ENCODE measurements at regions not wholly inside any gene's neighbourhood (a gene's known extent, or its start where the extent isn't known, plus 50 kb on each side); places are given as distances from the start of the nearest gene placed in this dataset.

- Histone ChIP-seq H3K36me3 (ENCODE audit: control insufficient read depth in 2 of 2, extremely low read depth in 1 of 2, insufficient read depth in 1 of 2, low read length in 1 of 2) (no peaks in the 10 kb centered on the region), H3K9me3 (no peaks in the 10 kb centered on the region), H3K27ac (ENCODE audit: low read length) (no peak overlapping the region), H3K27me3 (replicated peaks in 1 of 2; ENCODE audit: control insufficient read depth in 2 of 2, extremely low read depth in 1 of 2, insufficient read depth in 2 of 2, low read length in 1 of 2) (no peaks in the 10 kb centered on the region), H3K4me1 (ENCODE audit: control insufficient read depth in 1 of 2, extremely low read depth in 1 of 2, insufficient read depth in 2 of 2, low read length in 2 of 2) (no peaks in the 10 kb centered on the region), H3K4me3 (ENCODE audit: control insufficient read depth in 1 of 2, extremely low read depth in 1 of 2, low read length in 1 of 2) (no peak overlapping the region)
- 91% methylated on average over 1 of the region's 1 CpG for WGBS (ENCODE audit: insufficient coverage)
- no peak for DNase-seq
- peaks cover 15 to 26% (median 17%) of the 10 kb centered on the region in 3 donors for H3K9me3 Mint-ChIP-seq
- no peak overlapping the region for H3K27ac Mint-ChIP-seq
- H3K4me1 Mint-ChIP-seq = no peaks in the 10 kb centered on the region
- H3K27me3 Mint-ChIP-seq = no peaks in the 10 kb centered on the region
- ChIA-PET POLR2A (no interaction called here), CTCF (no interaction called here)
- no peak for ATAC-seq (replicated peaks in 1 of 4)
- no peaks in the 10 kb centered on the region for H3K36me3 Mint-ChIP-seq
- H3K4me3 Mint-ChIP-seq = no peak overlapping the region
Measured at GRCh38 chr11:16430674-16431073, 74.3 kb upstream of the SOX6 start.

GRCh38 chr11:16421826-16422225 lies 65.5 kb upstream of the SOX6 start:
- Mint-ChIP-seq H3K4me3 (no peak overlapping the region), H3K4me1 (no peaks in the 10 kb centered on the region), H3K36me3 (no peaks in the 10 kb centered on the region), H3K9me3 (peaks cover 8 to 35% (median 9%) of the 10 kb centered on the region in 3 donors), H3K27ac (no peak overlapping the region), H3K27me3 (no peaks in the 10 kb centered on the region)
- POLR2A ChIA-PET = no interaction called here
- Histone ChIP-seq H3K27me3 (replicated peaks in 1 of 2; ENCODE audit: control insufficient read depth in 2 of 2, extremely low read depth in 1 of 2, insufficient read depth in 2 of 2, low read length in 1 of 2) (no peaks in the 10 kb centered on the region), H3K36me3 (ENCODE audit: control insufficient read depth in 2 of 2, extremely low read depth in 1 of 2, insufficient read depth in 1 of 2, low read length in 1 of 2) (no peaks in the 10 kb centered on the region), H3K27ac (ENCODE audit: low read length) (no peak overlapping the region), H3K9me3 (no peaks in the 10 kb centered on the region), H3K4me1 (ENCODE audit: control insufficient read depth in 1 of 2, extremely low read depth in 1 of 2, insufficient read depth in 2 of 2, low read length in 2 of 2) (no peaks in the 10 kb centered on the region), H3K4me3 (ENCODE audit: control insufficient read depth in 1 of 2, extremely low read depth in 1 of 2, low read length in 1 of 2) (no peak overlapping the region)
- CTCF ChIA-PET = no interaction called here
- DNase-seq = no peak
- no peak for ATAC-seq (replicated peaks in 1 of 4)
- WGBS (ENCODE audit: insufficient coverage) = no CpG with 5 or more reads among the region's 2 CpGs

- Mint-ChIP-seq H3K27me3 (no peaks in the 10 kb centered on the region), H3K36me3 (no peaks in the 10 kb centered on the region), H3K4me3 (no peak overlapping the region), H3K4me1 (no peaks in the 10 kb centered on the region), H3K9me3 (peaks cover 0 to 17% (median 6%) of the 10 kb centered on the region in 3 donors), H3K27ac (no peak overlapping the region)
- Histone ChIP-seq H3K4me3 (ENCODE audit: control insufficient read depth in 1 of 2, extremely low read depth in 1 of 2, low read length in 1 of 2) (no peak overlapping the region), H3K27me3 (replicated peaks in 1 of 2; ENCODE audit: control insufficient read depth in 2 of 2, extremely low read depth in 1 of 2, insufficient read depth in 2 of 2, low read length in 1 of 2) (no peaks in the 10 kb centered on the region), H3K36me3 (ENCODE audit: control insufficient read depth in 2 of 2, extremely low read depth in 1 of 2, insufficient read depth in 1 of 2, low read length in 1 of 2) (no peaks in the 10 kb centered on the region), H3K4me1 (ENCODE audit: control insufficient read depth in 1 of 2, extremely low read depth in 1 of 2, insufficient read depth in 2 of 2, low read length in 2 of 2) (no peaks in the 10 kb centered on the region), H3K9me3 (no peaks in the 10 kb centered on the region), H3K27ac (ENCODE audit: low read length) (no peak overlapping the region)
- no peak for DNase-seq
- ChIA-PET CTCF (no interaction called here), POLR2A (no interaction called here)
- no peak for ATAC-seq (replicated peaks in 1 of 4)
- no CpG with 5 or more reads among the region's 5 CpGs for WGBS (ENCODE audit: insufficient coverage)
Measured at GRCh38 chr11:16418428-16419097, 62.2 kb upstream of the SOX6 start.

- Mint-ChIP-seq H3K4me3 (no peak overlapping the region), H3K9me3 (peaks cover 0 to 6% (median 4%) of the 10 kb centered on the region in 3 donors), H3K36me3 (no peaks in the 10 kb centered on the region), H3K27ac (no peak overlapping the region), H3K4me1 (no peaks in the 10 kb centered on the region), H3K27me3 (no peaks in the 10 kb centered on the region)
- Histone ChIP-seq H3K27ac (ENCODE audit: low read length) (no peak overlapping the region), H3K4me3 (ENCODE audit: control insufficient read depth in 1 of 2, extremely low read depth in 1 of 2, low read length in 1 of 2) (no peak overlapping the region), H3K36me3 (ENCODE audit: control insufficient read depth in 2 of 2, extremely low read depth in 1 of 2, insufficient read depth in 1 of 2, low read length in 1 of 2) (no peaks in the 10 kb centered on the region), H3K9me3 (no peaks in the 10 kb centered on the region), H3K27me3 (replicated peaks in 1 of 2; ENCODE audit: control insufficient read depth in 2 of 2, extremely low read depth in 1 of 2, insufficient read depth in 2 of 2, low read length in 1 of 2) (no peaks in the 10 kb centered on the region), H3K4me1 (ENCODE audit: control insufficient read depth in 1 of 2, extremely low read depth in 1 of 2, insufficient read depth in 2 of 2, low read length in 2 of 2) (no peaks in the 10 kb centered on the region)
- ChIA-PET CTCF (no interaction called here), POLR2A (no interaction called here)
- WGBS (ENCODE audit: insufficient coverage) = 20% methylated on average over 1 of the region's 1 CpG
- DNase-seq = no peak
- ATAC-seq (replicated peaks in 1 of 4) = no peak
Measured at GRCh38 chr11:16412525-16413172, 56.3 kb upstream of the SOX6 start.

GRCh38 chr11:16410479-16410878 lies 54.1 kb upstream of the SOX6 start:
- no CpG with 5 or more reads among the region's 5 CpGs for WGBS (ENCODE audit: insufficient coverage)
- no peak for ATAC-seq (replicated peaks in 1 of 4)
- Mint-ChIP-seq H3K4me1 (no peaks in the 10 kb centered on the region), H3K27me3 (no peaks in the 10 kb centered on the region), H3K9me3 (peaks cover 2 to 4% (median 4%) of the 10 kb centered on the region in 3 donors), H3K4me3 (no peak overlapping the region), H3K36me3 (no peaks in the 10 kb centered on the region), H3K27ac (no peak overlapping the region)
- Histone ChIP-seq H3K4me3 (ENCODE audit: control insufficient read depth in 1 of 2, extremely low read depth in 1 of 2, low read length in 1 of 2) (no peak overlapping the region), H3K4me1 (ENCODE audit: control insufficient read depth in 1 of 2, extremely low read depth in 1 of 2, insufficient read depth in 2 of 2, low read length in 2 of 2) (no peaks in the 10 kb centered on the region), H3K27ac (ENCODE audit: low read length) (no peak overlapping the region), H3K9me3 (no peaks in the 10 kb centered on the region), H3K27me3 (replicated peaks in 1 of 2; ENCODE audit: control insufficient read depth in 2 of 2, extremely low read depth in 1 of 2, insufficient read depth in 2 of 2, low read length in 1 of 2) (no peaks in the 10 kb centered on the region), H3K36me3 (ENCODE audit: control insufficient read depth in 2 of 2, extremely low read depth in 1 of 2, insufficient read depth in 1 of 2, low read length in 1 of 2) (no peaks in the 10 kb centered on the region)
- ChIA-PET CTCF (no interaction called here), POLR2A (no interaction called here)
- no peak for DNase-seq

- H3K36me3 ChIP-seq (ENCODE audit: control insufficient read depth in 2 of 2, extremely low read depth in 1 of 2, insufficient read depth in 1 of 2, low read length in 1 of 2) = no peaks in the 10 kb centered on the region
- Mint-ChIP-seq H3K27me3 (no peaks in the 10 kb centered on the region), H3K36me3 (no peaks in the 10 kb centered on the region), H3K27ac (no peak overlapping the region), H3K4me3 (no peak overlapping the region), H3K4me1 (no peaks in the 10 kb centered on the region), H3K9me3 (peaks cover 2 to 4% (median 4%) of the 10 kb centered on the region in 3 donors)
- no peak overlapping the region for H3K4me3 ChIP-seq (ENCODE audit: control insufficient read depth in 1 of 2, extremely low read depth in 1 of 2, low read length in 1 of 2)
- CTCF ChIA-PET = no interaction called here
- POLR2A ChIA-PET = interaction anchor here in 1 of 2 donors (0.7 kb wide), 1 partner anchor 84 kb away, joined by 3 read pairs; no protein-coding TSS in a partner anchor
- no peak for ATAC-seq (replicated peaks in 1 of 4)
- DNase-seq = no peak
- no peak overlapping the region for H3K27ac ChIP-seq (ENCODE audit: low read length)
- H3K27me3 ChIP-seq (replicated peaks in 1 of 2; ENCODE audit: control insufficient read depth in 2 of 2, extremely low read depth in 1 of 2, insufficient read depth in 2 of 2, low read length in 1 of 2) = no peaks in the 10 kb centered on the region
- no CpG with 5 or more reads among the region's 1 CpG for WGBS (ENCODE audit: insufficient coverage)
- no peaks in the 10 kb centered on the region for H3K4me1 ChIP-seq (ENCODE audit: control insufficient read depth in 1 of 2, extremely low read depth in 1 of 2, insufficient read depth in 2 of 2, low read length in 2 of 2)
- no peaks in the 10 kb centered on the region for H3K9me3 ChIP-seq
Measured at GRCh38 chr11:16408619-16409018, 52.3 kb upstream of the SOX6 start.
